ENCODE measurements at regions not wholly inside any gene's neighbourhood (a gene's known extent, or its start where the extent isn't known, plus 50 kb on each side); places are given as distances from the start of the nearest gene placed in this dataset.
A peak's percentile ranks its signal among the peaks of the same experiment; 100 is the strongest.

- no peak for DNase-seq
- H3K9me3 ChIP-seq: no peaks in the 10 kb centered on the region
- ATAC-seq: no peak
- H3K27ac ChIP-seq: no peak overlapping the region
- intact Hi-C loops (cut with DNase I): no loop called here
- no peaks in the 10 kb centered on the region for H3K27me3 ChIP-seq (ENCODE audit: low read depth)
- no peak for TF ChIP-seq CTCF (IDR thresholded peaks at IDR 0.05)
- H3K4me3 ChIP-seq: no peak overlapping the region
- H3K4me1 ChIP-seq: peaks cover 28% of the 10 kb centered on the region
- no peaks in the 10 kb centered on the region for H3K36me3 ChIP-seq
Observed at GRCh38 chr16:85374571-85374872, 238.6 kb upstream of the GSE1 start.

- Histone ChIP-seq H3K4me1 (peaks cover 21% of the 10 kb centered on the region), H3K4me3 (no peak overlapping the region), H3K36me3 (no peaks in the 10 kb centered on the region), H3K27me3 (ENCODE audit: low read depth) (no peaks in the 10 kb centered on the region), H3K9me3 (no peaks in the 10 kb centered on the region), H3K27ac (no peak overlapping the region)
- no peak for DNase-seq
- no peak for TF ChIP-seq CTCF (IDR thresholded peaks at IDR 0.05)
- ATAC-seq: no peak
- intact Hi-C loops (cut with DNase I): no loop called here
Observed at GRCh38 chr16:85375282-85375681, 237.8 kb upstream of the GSE1 start.

- H3K4me1 ChIP-seq: peaks cover 15% of the 10 kb centered on the region
- intact Hi-C loops (cut with DNase I): no loop called here
- DNase-seq (no peak), ATAC-seq (peak in 1 of 2 donors; percentile 6)
- TF ChIP-seq CTCF (IDR thresholded peaks at IDR 0.05): no peak
- H3K9me3 ChIP-seq: no peaks in the 10 kb centered on the region
- no peak overlapping the region for H3K4me3 ChIP-seq
- no peak overlapping the region for H3K27ac ChIP-seq
- no peaks in the 10 kb centered on the region for H3K36me3 ChIP-seq
- no peaks in the 10 kb centered on the region for H3K27me3 ChIP-seq (ENCODE audit: low read depth)
Observed at GRCh38 chr16:85376292-85377095, 236.6 kb upstream of the GSE1 start.

- no peaks in the 10 kb centered on the region for H3K9me3 ChIP-seq
- H3K27me3 ChIP-seq (ENCODE audit: low read depth): no peaks in the 10 kb centered on the region
- intact Hi-C loops (cut with DNase I): no loop called here
- H3K36me3 ChIP-seq: no peaks in the 10 kb centered on the region
- no peak overlapping the region for H3K4me3 ChIP-seq
- no peak overlapping the region for H3K27ac ChIP-seq
- no peak for DNase-seq
- H3K4me1 ChIP-seq: peaks cover 21% of the 10 kb centered on the region
- no peak for TF ChIP-seq CTCF (IDR thresholded peaks at IDR 0.05)
- no peak for ATAC-seq
Observed at GRCh38 chr16:85377388-85378144, 235.6 kb upstream of the GSE1 start.

GRCh38 chr16:85378145-85379040, 234.7 kb upstream of the GSE1 start:
- Histone ChIP-seq H3K9me3 (no peaks in the 10 kb centered on the region), H3K27ac (no peak overlapping the region), H3K4me3 (no peak overlapping the region), H3K36me3 (no peaks in the 10 kb centered on the region), H3K27me3 (ENCODE audit: low read depth) (no peaks in the 10 kb centered on the region), H3K4me1 (peaks cover 21% of the 10 kb centered on the region)
- ATAC-seq (no peak), DNase-seq (no peak)
- TF ChIP-seq CTCF (IDR thresholded peaks at IDR 0.05): no peak
- intact Hi-C loops (cut with DNase I): no loop called here

Measured in lower lobe of right lung (tissue), 2 donors.